ENCODE measurements at regions not wholly inside any gene's neighbourhood (a gene's known extent, or its start where the extent isn't known, plus 50 kb on each side); places are given as distances from the start of the nearest gene placed in this dataset.

DNA sequence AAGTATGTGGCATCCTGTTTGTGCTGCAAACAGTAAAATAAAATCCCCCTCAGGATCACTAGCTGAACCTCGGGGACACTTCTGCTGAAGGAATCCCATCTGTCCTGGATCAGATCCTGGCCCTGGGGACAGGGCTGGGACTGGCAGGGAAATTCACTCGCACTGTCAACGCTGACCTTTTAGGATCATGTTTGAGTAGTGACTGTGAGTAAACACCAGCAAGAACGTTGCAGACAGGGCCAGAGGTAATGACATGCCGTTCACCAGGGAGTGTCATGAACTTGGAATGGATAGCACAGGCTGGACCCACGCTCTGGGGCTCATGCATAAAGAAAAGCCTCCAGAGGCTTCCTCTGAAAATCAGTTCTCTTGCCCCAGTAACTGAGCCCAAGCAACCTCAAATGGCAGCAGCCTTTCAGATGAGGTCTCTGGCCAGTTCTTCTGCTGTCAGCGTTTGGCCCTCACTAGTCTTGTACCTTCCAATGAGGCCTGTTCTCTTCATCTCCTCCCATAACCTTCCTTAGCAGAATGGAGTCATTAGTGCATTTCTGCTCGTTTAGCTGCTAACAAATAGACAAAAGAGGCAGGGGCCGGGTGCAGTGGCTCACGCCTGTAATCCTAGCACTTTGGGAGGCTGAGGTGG is 51.0 kb upstream of the BARX2 start:
- no peak for DNase-seq

DNA sequence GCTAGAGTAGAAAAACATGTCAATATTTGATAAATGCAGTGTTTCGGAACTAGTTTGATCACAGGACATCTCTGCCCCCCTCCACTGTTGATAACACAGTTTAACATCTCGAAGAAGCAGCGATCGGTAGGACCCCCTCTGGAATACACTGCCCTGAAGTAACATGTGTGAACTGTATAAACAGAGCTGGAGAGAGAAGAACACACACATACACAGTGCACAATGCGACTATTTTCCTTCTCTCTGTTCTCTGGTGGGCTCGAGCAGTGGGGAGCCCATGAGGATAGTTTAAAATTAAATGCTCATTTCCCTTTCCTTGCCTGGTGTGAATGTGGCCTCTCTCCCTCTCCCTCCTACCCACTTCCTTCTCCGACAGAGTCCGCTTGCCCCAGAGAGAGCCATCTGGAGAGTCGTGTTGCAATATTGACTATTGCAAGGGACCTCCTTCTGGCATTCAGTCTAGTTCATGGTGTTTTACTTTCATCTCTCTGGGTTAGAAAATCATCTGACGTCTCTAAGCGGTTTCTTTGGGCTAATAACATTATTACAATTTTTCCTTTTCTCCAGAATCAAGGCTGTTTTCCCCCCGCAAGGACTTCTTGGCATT is 51.6 kb upstream of the BARX2 start:
- no peak for DNase-seq

DNA sequence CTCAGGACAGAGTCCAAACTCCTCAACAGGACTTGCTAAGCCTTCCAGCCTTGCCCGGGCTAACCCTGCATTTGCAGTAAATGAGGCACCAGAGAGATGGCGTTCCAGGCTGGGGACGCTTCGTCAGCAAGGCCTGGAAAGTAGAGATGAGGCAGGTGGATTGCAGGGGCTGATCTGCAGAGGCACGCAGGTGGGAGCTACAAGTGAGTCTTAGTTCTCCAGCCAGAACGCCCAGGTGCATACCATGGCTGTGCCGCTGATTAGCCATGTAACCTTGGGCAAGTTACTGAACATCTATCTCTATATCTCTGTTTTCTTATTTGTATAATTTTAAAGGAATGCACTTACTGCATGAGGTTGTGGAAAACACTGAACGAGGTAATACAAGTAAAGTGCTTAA is 52.7 kb upstream of the BARX2 start:
- no peak for DNase-seq

DNA sequence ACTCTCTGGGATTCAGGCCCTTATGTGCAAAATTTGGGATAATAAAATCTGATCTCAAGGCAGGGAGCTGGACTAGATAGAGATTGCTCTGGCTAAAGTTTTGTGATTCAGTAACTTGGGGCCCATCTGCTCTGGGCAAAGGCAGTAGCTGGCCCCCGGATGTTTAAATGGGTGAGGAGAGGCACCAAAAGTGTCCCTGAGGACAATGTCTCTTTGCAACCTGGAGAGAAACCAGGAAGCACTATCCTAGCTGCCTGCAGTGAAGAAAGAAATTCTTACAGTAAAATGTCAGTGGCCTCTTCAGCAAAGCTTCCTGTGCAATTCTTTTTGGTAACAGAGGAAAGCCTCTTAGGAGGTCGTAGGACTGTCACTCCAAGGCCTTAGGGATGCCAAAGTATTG is 54.6 kb upstream of the BARX2 start:
- DNase-seq: no peak

DNA sequence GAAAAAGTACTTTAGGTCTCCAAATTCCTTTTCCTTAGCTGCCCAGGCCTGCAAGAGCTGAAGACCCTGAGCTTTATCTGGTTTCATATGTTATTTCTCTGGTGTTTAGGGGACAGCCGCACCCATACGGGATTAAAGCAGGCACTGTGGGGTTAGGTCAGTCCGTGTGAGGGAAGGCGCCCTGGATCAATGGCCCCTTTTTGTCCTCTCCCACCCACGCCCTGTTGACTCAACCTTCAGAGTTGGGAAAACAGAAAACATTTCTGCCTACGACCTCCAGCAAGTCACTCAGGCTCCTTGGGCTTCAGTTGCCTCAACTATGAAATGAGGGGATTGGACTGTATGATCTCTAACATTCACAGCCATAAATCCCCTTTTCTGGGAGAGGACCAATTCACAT is 55.2 kb upstream of the BARX2 start:
- no peak for DNase-seq

DNA sequence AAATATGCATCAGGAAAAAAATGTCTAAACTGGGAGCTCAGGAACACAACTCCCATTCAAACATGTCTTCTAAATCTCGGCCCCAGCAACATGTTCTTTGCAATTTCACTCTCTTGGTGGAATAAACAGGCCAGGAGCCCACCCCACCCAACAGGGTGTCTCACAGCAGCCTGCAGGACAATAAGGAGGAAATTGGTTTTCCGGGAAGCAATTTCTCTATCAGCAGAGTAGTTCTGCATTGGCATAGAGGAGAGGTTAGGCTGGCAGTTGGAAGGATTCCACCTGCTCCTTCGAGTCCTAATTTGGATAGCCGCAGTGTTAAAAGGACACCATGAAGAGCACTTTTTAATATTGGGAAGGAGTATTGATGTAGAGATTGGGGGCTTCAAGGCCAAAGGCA is 55.9 kb upstream of the BARX2 start:
- DNase-seq: no peak

DNA sequence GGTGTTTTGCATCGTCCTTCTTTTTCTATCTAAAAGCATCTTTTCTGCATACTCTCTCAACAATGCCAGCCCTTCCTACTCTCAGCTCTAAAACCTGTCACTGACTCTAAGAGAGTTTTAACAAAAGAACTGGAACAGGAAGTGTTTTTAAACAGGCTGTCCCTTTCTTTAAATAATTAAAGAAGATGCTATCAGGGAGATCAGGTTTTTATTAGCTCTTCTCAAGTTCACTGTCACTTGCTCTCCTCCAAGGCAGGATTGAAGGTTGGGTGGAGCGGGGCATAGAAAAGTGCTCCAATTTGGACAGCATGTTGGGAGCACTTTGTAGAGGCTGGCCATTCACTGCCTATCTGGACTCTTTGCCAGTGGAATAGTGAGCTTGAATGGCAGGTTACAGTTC is 56.4 kb upstream of the BARX2 start:
- DNase-seq: no peak

DNA sequence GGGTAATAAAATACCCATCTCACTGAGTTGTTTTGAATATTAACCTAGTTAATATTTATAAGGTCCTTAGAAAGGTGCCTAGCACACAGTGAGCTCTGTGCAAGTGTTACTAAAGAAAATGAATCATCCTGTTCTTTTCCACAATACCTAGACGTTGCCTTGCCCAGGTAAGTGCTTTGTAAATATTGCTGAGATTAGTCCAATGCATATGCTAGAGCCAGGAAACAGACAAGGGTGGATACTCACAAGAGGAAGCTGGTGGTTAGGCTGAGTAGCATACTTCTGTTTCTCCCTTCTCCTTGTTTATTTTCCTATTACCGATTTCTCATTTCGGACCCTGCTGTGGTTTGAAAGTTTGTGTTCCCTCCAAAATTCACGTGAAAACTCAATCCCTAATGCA is 58.1 kb upstream of the BARX2 start:
- DNase-seq: no peak

DNA sequence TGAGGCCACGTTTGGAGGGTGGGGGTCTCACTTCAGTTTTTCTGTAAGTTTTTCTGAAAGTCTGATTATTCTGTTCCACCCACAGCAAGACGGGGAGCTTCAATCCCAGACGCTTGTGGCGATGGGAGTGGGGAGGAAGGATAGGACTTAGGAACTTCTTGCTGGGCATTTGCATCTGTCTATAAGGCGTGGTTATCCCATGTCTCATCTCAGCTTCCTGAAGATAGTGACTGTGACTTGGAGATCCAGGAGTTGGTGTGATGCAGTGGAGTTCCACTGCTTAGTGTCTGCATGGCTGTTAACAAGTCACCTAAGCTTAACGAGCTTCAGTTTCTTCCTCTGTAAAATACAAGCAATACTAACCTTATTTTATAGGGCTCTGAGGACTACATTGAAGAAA is 58.9 kb upstream of the BARX2 start:
- no peak for DNase-seq

DNA sequence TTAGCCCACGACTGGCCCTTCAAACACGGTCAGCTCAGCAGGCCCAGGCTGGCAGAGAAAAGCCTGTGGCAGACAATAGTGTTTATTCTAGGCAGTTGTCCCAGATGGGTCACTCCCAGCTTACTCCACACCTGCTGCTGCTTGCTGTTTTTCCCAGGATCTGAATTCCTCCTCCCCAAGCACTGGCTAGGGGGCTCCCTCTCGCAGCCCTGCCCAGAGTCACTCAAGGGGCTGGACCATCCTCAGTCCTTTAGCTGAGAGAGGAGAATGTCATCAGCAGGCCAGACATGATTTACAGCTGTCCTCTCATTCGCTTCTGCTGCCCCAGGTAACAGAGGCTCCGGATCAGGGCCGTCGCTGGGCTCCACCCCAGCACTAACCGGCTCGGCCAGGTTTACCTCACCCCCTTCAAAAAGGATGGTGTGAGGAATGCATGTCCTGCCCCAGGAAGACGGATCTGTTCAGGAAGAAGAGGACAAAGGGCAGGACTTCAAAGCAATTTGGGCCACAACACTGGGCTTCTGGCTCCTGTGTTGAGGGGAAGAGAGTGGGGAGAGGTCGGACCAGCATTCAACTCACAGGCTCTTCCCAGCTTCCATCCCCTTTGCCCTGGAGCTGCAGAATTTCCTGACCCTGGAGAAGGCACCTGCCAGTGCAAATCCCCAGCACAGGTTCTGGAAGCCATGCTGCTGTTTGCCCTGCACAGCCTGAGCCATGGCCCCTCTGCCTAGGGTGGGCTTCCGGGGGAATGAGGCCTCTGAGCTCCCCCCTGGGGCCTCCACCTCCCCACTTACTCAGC is 59.7 kb upstream of the BARX2 start:
- DNase-seq: no peak

DNA sequence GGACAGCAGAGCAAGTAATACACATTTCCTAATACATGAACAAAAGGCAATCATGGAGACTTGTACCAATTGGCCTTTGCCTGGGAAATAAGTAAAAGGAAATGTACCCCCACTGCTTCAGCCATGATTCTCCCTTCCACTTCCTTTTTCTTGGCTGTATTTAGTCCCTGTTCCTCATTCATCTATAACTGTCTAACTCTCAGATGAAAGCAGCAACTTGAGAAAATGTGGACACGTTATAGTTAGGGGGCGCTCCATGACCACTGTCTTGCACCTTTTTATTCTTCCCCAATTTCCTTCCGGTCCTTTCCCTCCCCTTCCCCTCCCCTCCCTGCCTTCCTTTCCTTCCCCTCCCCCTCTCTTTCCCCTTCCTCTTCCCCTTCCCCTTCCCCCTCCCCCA is 61.3 kb upstream of the BARX2 start:
- no peak for DNase-seq

DNA sequence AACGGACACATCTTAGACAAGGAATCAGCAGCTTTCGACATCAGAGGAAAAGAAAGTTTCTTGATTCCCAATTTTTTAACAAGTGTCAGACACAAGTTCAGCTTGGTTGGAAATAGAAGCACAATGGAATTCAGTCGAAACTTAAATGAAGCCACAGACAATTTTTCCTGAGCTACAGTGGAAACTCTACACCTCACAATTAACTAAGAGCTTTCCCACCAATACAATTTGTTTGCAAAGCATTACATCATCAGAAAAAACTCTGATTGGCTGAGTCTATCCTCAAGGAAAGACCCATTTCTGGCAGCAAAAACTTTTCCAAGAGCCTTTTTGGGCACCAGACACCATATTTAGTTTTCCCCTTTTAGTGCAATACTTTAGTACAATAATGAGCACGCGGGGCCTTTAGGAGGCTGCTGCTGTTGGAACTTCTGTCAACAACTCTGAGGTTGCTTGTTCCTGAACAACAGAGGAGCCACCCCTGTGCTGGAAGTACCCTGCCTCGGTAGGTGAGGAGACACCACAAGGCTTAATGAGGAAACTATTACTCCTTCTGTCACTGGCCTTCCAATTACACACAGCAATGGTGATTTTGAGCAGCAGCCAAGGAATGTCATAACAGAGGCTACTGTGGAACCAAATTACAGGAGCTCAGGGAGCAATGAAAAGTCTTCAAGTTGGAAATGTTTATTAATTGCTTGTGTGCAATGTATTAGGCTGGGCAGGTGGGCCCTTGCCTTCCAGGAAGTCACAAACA is 61.9 kb upstream of the BARX2 start:
- no peak for DNase-seq

DNA sequence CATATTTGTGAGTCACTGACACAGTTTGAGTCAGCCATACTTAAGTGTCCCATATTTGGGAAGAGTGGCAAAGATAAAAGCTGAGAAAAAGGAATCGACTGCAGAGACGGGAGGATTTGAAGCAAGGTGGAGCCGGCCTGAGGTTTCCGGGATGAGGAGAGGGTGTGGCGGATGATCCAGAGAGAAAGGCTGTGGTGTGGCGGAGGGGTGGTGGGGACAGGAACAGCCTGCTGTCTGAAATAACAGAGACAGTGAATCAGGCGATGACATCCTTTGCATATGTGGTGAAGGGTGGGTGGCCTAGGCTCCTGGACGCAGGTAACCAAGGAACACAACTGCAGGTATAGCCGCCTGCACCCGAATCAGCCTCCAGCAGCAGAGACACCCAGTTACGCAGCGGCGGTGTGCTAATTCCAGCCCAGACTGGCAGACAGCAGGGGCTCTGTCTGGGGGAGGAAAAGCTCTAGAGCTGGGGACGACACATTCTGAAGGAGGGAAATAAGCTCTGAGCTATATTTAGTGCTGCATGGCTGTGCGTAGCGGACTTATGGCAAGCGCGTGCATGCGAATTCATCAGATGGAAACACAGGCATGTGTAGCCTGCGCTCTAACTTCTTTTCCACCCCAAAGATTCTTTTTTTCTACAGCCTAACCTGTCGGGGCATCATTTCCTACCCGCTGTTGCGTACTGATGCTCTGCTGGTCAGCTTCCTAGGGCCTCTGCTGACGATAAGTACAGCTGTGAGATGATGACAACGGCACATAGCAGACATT is 62.7 kb upstream of the BARX2 start:
- DNase-seq: no peak

DNA sequence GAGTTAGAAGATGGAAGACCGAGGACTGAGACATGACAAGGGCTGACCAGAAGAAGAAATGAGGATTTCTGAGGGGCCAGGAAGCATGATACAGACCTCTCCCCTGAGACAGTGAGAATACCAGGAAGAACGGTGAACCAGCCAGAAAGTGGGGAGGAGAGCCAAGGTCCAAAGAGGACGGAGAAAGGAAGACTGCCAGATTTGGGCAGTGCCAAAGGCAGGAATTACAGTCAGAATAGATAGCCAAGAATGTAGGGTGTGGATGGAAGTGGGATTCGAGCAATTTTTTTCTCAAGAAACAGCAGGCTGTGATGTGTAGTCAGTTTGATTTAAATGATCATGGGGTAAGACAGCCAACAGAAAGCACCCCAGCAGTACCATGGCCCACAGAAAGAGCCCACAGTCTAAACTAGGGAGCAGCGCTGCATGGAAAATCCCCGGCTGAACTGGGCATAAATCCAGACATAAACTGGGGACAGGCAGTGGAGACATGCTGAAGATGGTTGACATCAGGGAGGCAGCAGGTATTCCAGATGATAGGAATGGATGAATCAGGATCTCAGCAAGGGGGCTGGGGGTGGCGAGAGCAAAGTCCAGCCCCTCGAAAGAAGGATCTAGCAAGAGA is 67.3 kb upstream of the BARX2 start:
- DNase-seq: no peak

DNA sequence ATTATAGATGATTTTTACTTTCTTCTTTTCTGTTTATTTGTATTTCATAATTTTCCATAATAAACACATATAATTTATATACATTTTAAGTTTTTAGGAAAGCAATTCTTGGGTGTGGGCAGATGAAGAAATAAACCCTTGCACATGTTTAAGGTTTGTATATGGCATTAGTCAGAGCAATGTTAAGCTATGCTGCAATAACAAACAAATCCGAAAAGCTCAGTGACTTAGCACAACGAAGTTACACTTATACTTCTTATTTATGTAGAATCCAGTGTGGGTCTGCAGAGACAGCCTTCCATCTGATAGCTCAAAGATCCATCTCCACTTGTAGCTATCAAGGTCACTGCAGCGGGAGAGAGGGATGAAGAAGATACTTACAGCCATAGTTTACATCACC is 68.5 kb upstream of the BARX2 start:
- no peak for DNase-seq

DNA sequence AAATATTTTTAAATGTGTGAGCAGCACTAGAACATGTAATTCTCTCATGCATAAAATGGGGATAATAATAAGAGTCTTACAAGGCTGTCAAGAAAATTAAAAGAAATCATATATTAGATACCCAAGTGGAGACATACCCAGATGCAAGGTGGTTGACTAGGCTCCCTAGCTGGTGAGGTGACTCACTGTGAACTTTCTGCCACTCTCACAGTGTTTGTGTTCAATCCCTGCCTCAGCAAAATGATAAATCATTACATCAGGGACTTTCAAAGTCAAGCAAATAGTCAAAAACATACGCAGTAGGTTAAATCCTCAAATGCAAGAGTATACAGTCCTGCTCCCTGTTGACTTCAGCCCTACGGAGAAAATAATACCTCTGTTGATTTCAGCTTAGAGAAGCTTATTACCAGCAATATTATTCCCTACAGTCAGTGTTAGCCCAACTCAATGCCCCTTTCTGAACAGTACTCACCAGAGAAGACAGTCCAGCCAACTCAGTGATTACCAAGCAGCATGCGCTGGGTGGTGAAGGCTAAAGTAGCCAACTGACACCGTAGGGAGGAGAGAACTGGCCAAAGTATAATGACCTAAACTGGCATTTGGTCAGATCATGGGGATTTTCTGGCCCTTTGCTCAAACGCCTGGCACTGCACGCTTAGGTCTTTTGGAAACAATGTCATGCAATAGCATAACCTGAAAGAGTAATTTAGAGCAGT is 73.1 kb upstream of the BARX2 start:
- DNase-seq: no peak

DNA sequence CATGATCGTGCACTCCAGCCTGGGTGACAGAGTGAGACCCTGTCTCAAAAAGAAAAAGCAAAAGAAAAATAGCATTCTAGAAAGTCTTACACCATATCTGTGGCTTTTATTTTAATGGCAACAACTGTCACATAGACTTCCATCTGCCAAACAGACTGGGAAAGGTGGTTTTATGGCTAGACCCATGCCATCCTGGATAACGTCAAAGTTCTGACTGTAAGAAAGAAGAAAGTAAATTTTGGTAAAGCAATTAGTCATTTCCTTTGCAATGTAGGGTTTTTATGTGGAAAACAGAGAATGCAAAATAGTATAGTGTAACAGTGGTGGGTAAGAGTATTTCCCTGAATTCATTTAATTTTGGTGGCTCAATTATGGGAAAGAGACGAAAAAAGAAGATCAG is 75.5 kb upstream of the BARX2 start:
- DNase-seq: no peak

DNA sequence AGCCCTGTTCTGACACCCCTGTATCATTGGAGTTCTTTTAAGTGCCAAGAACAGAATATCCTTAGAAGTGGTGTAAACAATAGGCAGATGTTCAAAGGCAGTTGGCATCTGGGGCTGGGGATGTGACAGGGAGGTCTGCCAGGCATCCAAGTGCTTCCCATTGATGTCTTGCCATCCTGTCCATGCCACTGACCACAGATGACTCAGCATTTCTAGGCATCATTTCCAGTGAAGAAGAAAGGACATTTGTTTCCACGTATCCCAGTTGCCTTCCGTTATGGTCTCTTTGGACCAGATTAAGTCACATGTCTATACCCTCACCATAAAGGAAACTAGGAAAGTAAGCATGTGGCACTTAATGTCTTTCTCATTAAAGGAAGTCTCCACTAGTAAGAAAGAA is 76.7 kb upstream of the BARX2 start:
- DNase-seq: no peak

DNA sequence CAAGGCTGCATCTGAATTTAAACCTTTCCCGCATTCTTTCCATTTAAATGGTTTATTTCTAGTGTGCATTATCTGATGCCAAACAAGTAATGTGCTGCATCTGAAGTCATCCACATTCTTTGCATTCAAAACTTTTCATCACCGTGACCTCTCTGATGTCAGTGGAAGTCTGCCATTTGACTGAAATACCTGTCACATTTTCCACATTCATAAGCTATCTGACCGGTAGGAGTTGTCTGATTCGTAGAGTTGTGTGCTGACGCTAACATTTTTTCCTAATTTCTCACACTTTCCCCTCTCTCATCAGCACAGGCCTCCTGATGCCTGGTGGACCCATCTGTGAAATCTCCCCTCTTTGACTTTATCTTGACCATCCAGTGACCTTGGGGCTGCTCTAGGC is 79.9 kb upstream of the BARX2 start:
- no peak for DNase-seq

DNA sequence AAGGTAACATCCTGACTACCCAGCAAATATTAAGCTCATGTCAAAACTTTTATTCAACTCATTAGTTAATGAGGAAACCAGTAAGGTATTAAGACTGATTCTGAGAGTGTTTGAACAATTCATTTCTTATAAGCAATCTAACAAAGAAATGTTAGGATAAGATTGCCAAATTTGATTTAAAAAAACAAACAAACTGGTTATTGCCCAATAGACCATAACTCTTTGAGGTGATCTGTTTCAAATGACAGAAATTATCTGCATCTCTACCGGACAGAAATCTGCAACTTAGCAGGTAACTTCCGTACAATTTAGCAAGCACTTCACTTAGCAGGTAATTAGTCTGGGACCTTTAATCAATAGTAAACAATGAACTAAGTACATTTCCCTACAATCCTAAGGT is 82.9 kb upstream of the BARX2 start:
- no peak for DNase-seq

DNA sequence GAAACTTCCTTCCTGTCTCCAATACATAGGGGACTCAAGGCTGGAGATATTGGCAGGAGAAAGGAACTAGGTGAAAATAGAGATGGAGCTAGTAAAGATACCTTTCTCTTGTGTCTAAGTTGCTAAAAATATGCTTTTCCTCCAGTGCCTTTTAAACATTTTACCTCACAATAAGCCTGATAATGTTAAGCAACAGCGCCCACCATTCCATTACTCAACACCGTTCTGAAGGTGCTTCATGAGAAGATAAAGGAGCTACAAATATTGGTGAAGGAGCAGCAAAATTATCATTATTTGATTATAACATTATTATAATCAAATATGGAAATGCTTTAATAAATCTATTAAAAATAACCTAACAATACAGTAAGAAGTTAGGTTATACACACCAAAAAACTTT is 83.6 kb upstream of the BARX2 start:
- no peak for DNase-seq

DNA sequence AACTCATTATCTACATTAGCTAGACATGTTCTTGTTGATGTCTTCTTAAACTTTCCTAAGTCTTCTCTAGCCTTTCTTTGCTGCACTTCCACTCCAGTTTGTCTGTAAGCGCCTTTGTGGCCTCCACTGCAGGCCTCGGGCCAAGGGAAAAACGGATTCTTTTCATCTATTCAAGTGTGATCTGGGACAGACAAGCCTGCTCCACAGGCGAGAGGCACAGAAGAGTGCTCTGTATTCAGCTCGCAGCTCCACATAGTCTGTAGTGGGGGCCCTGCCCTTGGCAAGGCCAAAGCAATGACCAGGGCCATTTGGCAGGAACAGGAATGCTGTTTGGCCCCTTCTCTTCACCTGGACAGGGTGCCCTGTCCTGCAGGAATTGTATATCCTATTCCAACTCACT is 84.1 kb upstream of the BARX2 start:
- DNase-seq: no peak

Measured in effector CD4-positive, alpha-beta T cell (primary cell).